A549 (cell line): ENCODE measurements at regions not wholly inside any gene's neighbourhood (a gene's known extent, or its start where the extent isn't known, plus 50 kb on each side); places are given as distances from the start of the nearest gene placed in this dataset.

Experiments
- ATAC-seq, 2 experiments: fragments of 200-7000 bp in 1 of 2; fragments of >200 bp in 1 of 2; cut with Nextera tagmentation in 1 of 2; cut with Tn5 transposase in 1 of 2; 3 replicates each; pipeline versions ENCODE4 v1.8.0 to v1.9.1; 2018 to 2020; ENCODE audit warnings: mild to moderate bottlenecking in 1 of 2, moderate library complexity in 1 of 2
- CTCF ChIA-PET: fragments of 300-600 bp; sonication (Branson Sonifier 250); formaldehyde crosslinking; extraction: SDS; loops from one replicate; lab custom pipeline; 2021; ENCODE audit warnings: antibody characterized with exemption, inconsistent platforms; lab: Yijun Ruan, JAX
- POLR2A ChIA-PET: fragments of 350-600 bp; formaldehyde crosslinking; extraction: SDS; loops from one replicate; lab custom pipeline; 2021; ENCODE audit warnings: antibody characterized with exemption, inconsistent platforms; lab: Yijun Ruan, JAX
- DNase-seq, 2 experiments: peaks; one replicate each; pipeline versions ENCODE4 v3.0.0 to v3.0.0-alpha.2; 2011 to 2016; ENCODE audit warnings: low read depth in 1 of 2, low spot score in 1 of 2
- FAIRE-seq: peaks from 2 replicates; lab custom pipeline; 2011; peaks lifted over from hg19 to GRCh38; lab: Jason Lieb, UNC
- H3K27ac ChIP-seq, 2 experiments: fragments of >200 bp; sonication (Bioruptor Twin); formaldehyde crosslinking; 3 replicates each; pipeline ENCODE4 v1.5.1; 2016 to 2017
- H3K4me1 ChIP-seq: fragments of >200 bp; sonication (Bioruptor Twin); formaldehyde crosslinking; 3 replicates; pipeline ENCODE4 v1.6.1; 2016
- H3K4me2 ChIP-seq: fragments of >200 bp; sonication (Bioruptor Twin); formaldehyde crosslinking; 3 replicates; pipeline ENCODE4 v1.6.1; 2016
- H3K4me3 ChIP-seq: fragments of >200 bp; sonication (Bioruptor Twin); formaldehyde crosslinking; 3 replicates; pipeline ENCODE4 v1.5.1; 2016
- H3K9me3 ChIP-seq: fragments of >200 bp; sonication (Bioruptor Twin); formaldehyde crosslinking; 3 replicates; pipeline ENCODE4 v1.6.1; 2016
- CHD2 ChIP-seq: fragments of 150-350 bp; IDR thresholded peaks from 2 replicates; pipeline ENCODE4 v1.6.1; 2014; ENCODE audit warnings: low read length; ENCODE audit not compliant: partially characterized antibody
- CHD4 ChIP-seq: fragments of 200-600 bp; sonication (generic); IDR thresholded peaks from 2 replicates; pipeline ENCODE4 v1.6.1; 2016; ENCODE audit warnings: antibody characterized with exemption, mild to moderate bottlenecking, borderline replicate concordance
- EHF ChIP-seq: fragments of 250-450 bp; sonication (Bioruptor Pico); IDR thresholded peaks from 2 replicates; pipeline ENCODE4 v1.5.0; 2020; ENCODE audit warnings: mild to moderate bottlenecking
- EHMT2 ChIP-seq: fragments of 200-600 bp; sonication (generic); IDR thresholded peaks from 2 replicates; pipeline ENCODE4 v1.6.1; 2016; ENCODE audit warnings: antibody characterized with exemption, low read depth, mild to moderate bottlenecking, moderate library complexity
- EP300 ChIP-seq, 2 experiments: fragments of >200 bp; sonication (Bioruptor Twin); formaldehyde crosslinking; IDR thresholded peaks; 2 replicates in 1 of 2; 3 replicates in 1 of 2; pipeline ENCODE4 v1.6.1; 2016 to 2017
- FOSL2 ChIP-seq, 2 experiments: fragments of 450-650 bp in 1 of 2; fragments of >200 bp in 1 of 2; sonication (Bioruptor Twin) in 1 of 2; formaldehyde crosslinking; IDR thresholded peaks; 2 replicates each; pipeline versions ENCODE4 v1.5.0 to v1.6.1; 2016 to 2020; ENCODE audit warnings: mild to moderate bottlenecking in 1 of 2, moderate library complexity in 1 of 2
- GATA3 ChIP-seq: IDR thresholded peaks from 2 replicates; pipeline ENCODE4 v1.6.1; 2012; ENCODE audit warnings: borderline replicate concordance
- HDAC2 ChIP-seq: fragments of 200-600 bp; sonication (generic); IDR thresholded peaks from 2 replicates; pipeline ENCODE4 v1.6.1; 2016
- HEYL ChIP-seq: fragments of 250-450 bp; sonication (Bioruptor Pico); IDR thresholded peaks from 2 replicates; pipeline ENCODE4 v1.8.0; 2021; ENCODE audit warnings: mild to moderate bottlenecking, moderate library complexity
- JUNB ChIP-seq: fragments of >200 bp; sonication (Bioruptor Twin); formaldehyde crosslinking; IDR thresholded peaks from 2 replicates; pipeline ENCODE4 v1.6.1; 2016
- KDM1A ChIP-seq: fragments of 200-600 bp; sonication (generic); IDR thresholded peaks from 2 replicates; pipeline ENCODE4 v1.6.1; 2016; ENCODE audit warnings: low read depth, mild to moderate bottlenecking
- KDM5A ChIP-seq: fragments of 200-600 bp; sonication (generic); IDR thresholded peaks from 2 replicates; pipeline ENCODE4 v1.6.1; 2016; ENCODE audit warnings: antibody characterized with exemption, mild to moderate bottlenecking
- NFE2L2 ChIP-seq: fragments of 150-350 bp; conservative IDR thresholded peaks from 2 replicates; pipeline ENCODE4 v1.6.1; 2014; ENCODE audit warnings: low read length
- NPAS2 ChIP-seq: fragments of 250-450 bp; sonication (Bioruptor Pico); IDR thresholded peaks from 2 replicates; pipeline ENCODE4 v1.8.0; 2022; ENCODE audit warnings: mild to moderate bottlenecking, moderate library complexity, borderline replicate concordance
- PHF8 ChIP-seq: fragments of 200-600 bp; sonication (generic); IDR thresholded peaks from 2 replicates; pipeline ENCODE4 v1.6.1; 2016; ENCODE audit warnings: low read depth, mild to moderate bottlenecking, antibody characterized with exemption, moderate library complexity, borderline replicate concordance
- RARB ChIP-seq: fragments of 250-450 bp; sonication (Bioruptor Pico); IDR thresholded peaks from 2 replicates; pipeline ENCODE4 v1.8.0; 2021; ENCODE audit warnings: mild to moderate bottlenecking, moderate library complexity
- RFX5 ChIP-seq: fragments of 450-650 bp; IDR thresholded peaks from 2 replicates; pipeline ENCODE4 v1.7.1; 2014; ENCODE audit warnings: antibody characterized with exemption, mild to moderate bottlenecking, moderate library complexity
- SREBF2 ChIP-seq: fragments of 450-650 bp; IDR thresholded peaks from 2 replicates; pipeline ENCODE4 v1.6.1; 2014; ENCODE audit warnings: mild to moderate bottlenecking, moderate library complexity
- ZFP36 ChIP-seq: fragments of 450-650 bp; IDR thresholded peaks from 2 replicates; pipeline ENCODE4 v1.6.1; 2014; ENCODE audit warnings: borderline replicate concordance; ENCODE audit not compliant: partially characterized antibody
- WGBS: methylation state at CpG from one replicate; pipeline ENCODE4 v1.1.6; 2017; ENCODE audit errors: missing lambda C conversion rate; 5-methylcytosine and 5-hydroxymethylcytosine counted together
- TF ChIP-seq, protein P1 (sequence below): IDR thresholded peaks from 2 replicates; pipeline ENCODE4 v1.6.1; 2012
- TF ChIP-seq, protein P2 (sequence below): fragments of 250-450 bp; sonication (Bioruptor Pico); IDR thresholded peaks from 2 replicates; pipeline ENCODE4 v1.5.0; 2020; ENCODE audit warnings: low read depth, mild to moderate bottlenecking, moderate library complexity
- TF ChIP-seq, protein P3 (sequence below): IDR thresholded peaks from 2 replicates; pipeline ENCODE4 v1.6.1; 2012; ENCODE audit warnings: low read depth, borderline replicate concordance

- POLR2A ChIA-PET = interaction anchor here (0.5 kb wide), 1 partner anchor 31 kb away, joined by 4 read pairs; no protein-coding TSS in a partner anchor
- H3K4me3 ChIP-seq = no peak overlapping the region
- H3K9me3 ChIP-seq = no peaks in the 10 kb centered on the region
- DNase-seq = no peak
- peaks cover 17% of the 10 kb centered on the region; the same call in 2 of the 3 replicates for H3K4me1 ChIP-seq
- WGBS = 94% methylated on average over 1 of the region's 1 CpG
- CTCF ChIA-PET = interaction anchor here (0.9 to 2.6 kb wide), 5 partner anchors 9 to 154 kb away, joined by 4 to 8 read pairs (median 5); no protein-coding TSS in a partner anchor
- ATAC-seq = no peak
- H3K27ac ChIP-seq = 0 out of 6 replicates have a peak overlapping the region, but pooled peaks of 1 of the 2 experiments have one; percentile 26
- no peak for FAIRE-seq
- no peak overlapping the region for H3K4me2 ChIP-seq
- TF ChIP-seq PHF8 = no peak
Measured at GRCh38 chr12:19894050-19894449, 454.8 kb downstream of the AEBP2 start.

DNA sequence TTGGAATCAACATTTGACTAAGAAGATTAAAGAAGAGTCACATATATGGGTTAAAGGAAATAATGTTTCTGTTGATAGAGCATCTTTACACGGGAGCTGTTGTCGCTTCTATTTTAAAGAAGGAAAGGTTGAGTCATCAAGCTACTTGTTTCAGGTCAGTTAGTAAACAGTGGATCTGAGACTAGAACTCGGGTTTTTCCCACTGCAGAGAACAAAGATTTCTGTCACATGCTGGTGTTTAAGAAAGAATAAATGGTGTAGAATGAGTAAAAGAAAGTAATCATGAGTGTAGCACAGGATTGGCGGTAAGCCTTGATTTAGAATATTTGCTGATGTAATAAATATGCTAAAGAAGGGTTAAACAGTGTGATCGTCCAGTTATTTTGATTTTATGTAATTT is 455.5 kb downstream of the AEBP2 start:
- WGBS = 36% methylated on average over 5 of the region's 5 CpGs
- H3K27ac ChIP-seq = no peak overlapping the region
- ChIA-PET POLR2A (no interaction called here), CTCF (no interaction called here)
- ATAC-seq (no peak), DNase-seq (no peak), FAIRE-seq (no peak)
- H3K4me3 ChIP-seq = no peak overlapping the region
- no peaks in the 10 kb centered on the region for H3K9me3 ChIP-seq
- peak overlapping the region; percentile 17; the same call in 1 of the 3 replicates for H3K4me2 ChIP-seq
- TF ChIP-seq NFE2L2 (no peak), FOSL2 (IDR thresholded peaks at IDR 0.05) (no peak), FOSL2 (CRISPR knock-in tag; IDR thresholded peaks at IDR 0.05) (peak; percentile 9; the same call in 1 of the 2 replicates)
- peaks cover 17% of the 10 kb centered on the region; the same call in 2 of the 3 replicates for H3K4me1 ChIP-seq

- WGBS = 78% methylated on average over 2 of the region's 2 CpGs
- peaks cover 17% of the 10 kb centered on the region; the same call in 2 of the 3 replicates for H3K4me1 ChIP-seq
- no peak for FAIRE-seq
- H3K9me3 ChIP-seq = no peaks in the 10 kb centered on the region
- POLR2A ChIA-PET = no interaction called here
- TF ChIP-seq RFX5 = no peak
- no peak for TF ChIP-seq SREBF2
- TF ChIP-seq HDAC2 = no peak
- TF ChIP-seq, protein P1, sequence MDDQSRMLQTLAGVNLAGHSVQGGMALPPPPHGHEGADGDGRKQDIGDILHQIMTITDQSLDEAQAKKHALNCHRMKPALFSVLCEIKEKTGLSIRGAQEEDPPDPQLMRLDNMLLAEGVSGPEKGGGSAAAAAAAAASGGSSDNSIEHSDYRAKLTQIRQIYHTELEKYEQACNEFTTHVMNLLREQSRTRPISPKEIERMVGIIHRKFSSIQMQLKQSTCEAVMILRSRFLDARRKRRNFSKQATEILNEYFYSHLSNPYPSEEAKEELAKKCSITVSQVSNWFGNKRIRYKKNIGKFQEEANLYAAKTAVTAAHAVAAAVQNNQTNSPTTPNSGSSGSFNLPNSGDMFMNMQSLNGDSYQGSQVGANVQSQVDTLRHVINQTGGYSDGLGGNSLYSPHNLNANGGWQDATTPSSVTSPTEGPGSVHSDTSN = no peak
- H3K4me3 ChIP-seq = no peak overlapping the region
- H3K27ac ChIP-seq = no peak overlapping the region
- no peak for ATAC-seq
- CTCF ChIA-PET = interaction anchor here (1.2 kb wide), 1 partner anchor 18 kb away, joined by 4 read pairs; no protein-coding TSS in a partner anchor
- DNase-seq = no peak
- peak overlapping the region; percentile 17; the same call in 1 of the 3 replicates for H3K4me2 ChIP-seq
Measured at GRCh38 chr12:19895246-19896020, 456.1 kb downstream of the AEBP2 start.

DNA sequence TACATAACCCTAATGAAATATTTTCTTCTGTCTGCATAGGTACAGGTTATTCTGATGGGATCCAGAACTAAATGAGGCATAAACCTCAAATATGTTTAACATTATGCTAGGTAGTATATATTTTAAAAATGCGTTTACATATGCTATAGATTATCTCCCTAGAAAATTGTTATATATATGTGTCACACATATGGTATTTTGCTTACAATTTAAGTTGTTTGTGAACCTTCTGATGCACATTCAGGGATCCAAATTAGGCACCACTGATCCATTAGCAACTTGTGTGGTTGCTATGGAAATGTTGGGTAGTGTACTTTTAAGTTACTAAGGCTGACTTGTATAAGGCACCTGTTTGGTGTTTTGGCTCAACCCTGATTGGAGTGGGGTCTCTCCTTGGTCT is 456.7 kb downstream of the AEBP2 start:
- Histone ChIP-seq H3K4me2 (no peak overlapping the region), H3K4me1 (peaks cover 17% of the 10 kb centered on the region; the same call in 2 of the 3 replicates)
- no peak for FAIRE-seq
- TF ChIP-seq, protein P2, sequence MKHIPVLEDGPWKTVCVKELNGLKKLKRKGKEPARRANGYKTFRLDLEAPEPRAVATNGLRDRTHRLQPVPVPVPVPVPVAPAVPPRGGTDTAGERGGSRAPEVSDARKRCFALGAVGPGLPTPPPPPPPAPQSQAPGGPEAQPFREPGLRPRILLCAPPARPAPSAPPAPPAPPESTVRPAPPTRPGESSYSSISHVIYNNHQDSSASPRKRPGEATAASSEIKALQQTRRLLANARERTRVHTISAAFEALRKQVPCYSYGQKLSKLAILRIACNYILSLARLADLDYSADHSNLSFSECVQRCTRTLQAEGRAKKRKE (CRISPR knock-in tag) = no peak
- TF ChIP-seq KDM5A (no peak), CHD2 (no peak), EHF (CRISPR knock-in tag) (no peak), KDM1A (no peak), EP300 (IDR thresholded peaks at IDR 0.05) (no peak), CHD4 (no peak), ZFP36 (no peak), HEYL (no peak), GATA3 (no peak), EHMT2 (no peak), RARB (CRISPR knock-in tag) (no peak), RFX5 (no peak), JUNB (no peak), FOSL2 (IDR thresholded peaks at IDR 0.05) (no peak), FOSL2 (CRISPR knock-in tag; IDR thresholded peaks at IDR 0.05) (no peak), NPAS2 (CRISPR knock-in tag) (no peak), NFE2L2 (no peak)
- TF ChIP-seq, protein P3, sequence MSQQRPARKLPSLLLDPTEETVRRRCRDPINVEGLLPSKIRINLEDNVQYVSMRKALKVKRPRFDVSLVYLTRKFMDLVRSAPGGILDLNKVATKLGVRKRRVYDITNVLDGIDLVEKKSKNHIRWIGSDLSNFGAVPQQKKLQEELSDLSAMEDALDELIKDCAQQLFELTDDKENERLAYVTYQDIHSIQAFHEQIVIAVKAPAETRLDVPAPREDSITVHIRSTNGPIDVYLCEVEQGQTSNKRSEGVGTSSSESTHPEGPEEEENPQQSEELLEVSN = no peak
- TF ChIP-seq, protein P1 = no peak
- TF ChIP-seq, all 56 proteins: peak for 0
- ChIA-PET CTCF (interaction anchor here (1.2 kb wide), 1 partner anchor 18 kb away, joined by 4 read pairs; no protein-coding TSS in a partner anchor), POLR2A (no interaction called here)
- 84% methylated on average over 1 of the region's 1 CpG for WGBS
- ATAC-seq = no peak
- no peak overlapping the region for H3K4me3 ChIP-seq
- DNase-seq = no peak
- no peaks in the 10 kb centered on the region for H3K9me3 ChIP-seq
- no peak overlapping the region for H3K27ac ChIP-seq
